Activated CD4-positive, alpha-beta T cell treated with anti-CD3 and anti-CD28 coated beads, Interleukin-2, amount 10 ng/mL, durations not matched to agents 24 days and 14 days (primary cell): ENCODE measurements at regions not wholly inside any gene's neighbourhood (a gene's known extent, or its start where the extent isn't known, plus 50 kb on each side); places are given as distances from the start of the nearest gene placed in this dataset.

Experiments
- DNase-seq: peaks from one replicate; pipeline ENCODE4 v3.0.0; 2022
- H3K27ac Mint-ChIP-seq: one replicate; pipeline ENCODE4 v1.8.0; 2022; ENCODE audit warnings: mild to moderate bottlenecking, mixed read lengths
- H3K27me3 Mint-ChIP-seq: one replicate; pipeline ENCODE4 v1.8.0; 2022; ENCODE audit warnings: mixed read lengths
- H3K36me3 Mint-ChIP-seq: one replicate; pipeline ENCODE4 v1.8.0; 2022; ENCODE audit warnings: low read depth, mild to moderate bottlenecking, mixed read lengths
- H3K4me1 Mint-ChIP-seq: one replicate; pipeline ENCODE4 v1.8.0; 2021; ENCODE audit warnings: mixed read lengths
- H3K4me3 Mint-ChIP-seq: one replicate; pipeline ENCODE4 v1.8.0; 2022; ENCODE audit warnings: mild to moderate bottlenecking, moderate library complexity, mixed read lengths
- H3K9me3 Mint-ChIP-seq: one replicate; pipeline ENCODE4 v1.8.0; 2021; ENCODE audit warnings: mixed read lengths
- intact Hi-C: fragments of 100-400 bp; cut with micrococcal nuclease; formaldehyde crosslinking; loops from one replicate; pipeline ENCODE4 v1.15.1; 2023

DNA sequence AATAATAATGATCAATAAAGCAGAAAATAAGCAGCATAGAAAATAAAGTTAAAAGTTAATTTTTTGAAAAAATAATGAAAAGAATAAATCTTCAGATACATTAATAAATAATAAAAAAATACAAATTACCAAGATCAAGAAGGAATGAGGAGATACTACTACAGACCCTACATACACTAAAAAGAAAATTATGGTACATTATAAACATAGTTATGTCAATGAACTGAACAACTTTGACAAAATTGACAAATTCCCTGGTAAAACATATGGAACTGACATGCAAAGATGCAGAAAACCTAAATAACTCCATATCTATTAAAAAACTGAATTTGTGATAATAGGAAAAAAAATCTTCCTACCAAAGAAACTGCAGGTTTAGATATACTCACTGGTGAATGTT lies 456.7 kb downstream of the PMP22 start:
- no peak for DNase-seq
- intact Hi-C loops, result no loop called here
- H3K9me3 Mint-ChIP-seq, result peaks cover 3% of the 10 kb centered on the region
- H3K27ac Mint-ChIP-seq, result no peak overlapping the region
- H3K27me3 Mint-ChIP-seq, result peaks cover 5% of the 10 kb centered on the region
- H3K36me3 Mint-ChIP-seq, result no peaks in the 10 kb centered on the region
- no peaks in the 10 kb centered on the region for H3K4me1 Mint-ChIP-seq
- no peak overlapping the region for H3K4me3 Mint-ChIP-seq

DNA sequence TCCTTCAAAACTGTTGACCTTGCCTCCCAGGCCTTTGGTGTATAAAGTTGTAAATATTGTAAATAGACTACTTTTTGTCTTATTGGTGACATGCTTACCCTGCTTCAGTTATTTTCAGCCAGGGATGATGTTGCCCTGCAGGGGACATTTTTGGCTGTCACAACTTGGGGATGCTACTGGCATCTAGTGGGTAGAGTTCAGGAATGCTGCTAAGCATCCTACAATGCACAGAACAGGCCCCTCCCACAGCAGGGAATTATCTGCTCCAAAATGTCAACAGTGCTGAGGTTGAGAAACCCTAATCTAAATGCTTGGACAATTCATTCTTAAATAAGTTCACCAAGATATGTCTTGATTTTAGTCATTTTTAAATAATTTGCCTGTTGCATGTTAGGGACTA lies 459.8 kb downstream of the PMP22 start:
- peaks cover 6% of the 10 kb centered on the region for H3K9me3 Mint-ChIP-seq
- intact Hi-C loops, result no loop called here
- no peaks in the 10 kb centered on the region for H3K4me1 Mint-ChIP-seq
- H3K27ac Mint-ChIP-seq, result no peak overlapping the region
- H3K27me3 Mint-ChIP-seq, result peaks cover 5% of the 10 kb centered on the region
- no peaks in the 10 kb centered on the region for H3K36me3 Mint-ChIP-seq
- DNase-seq, result no peak
- H3K4me3 Mint-ChIP-seq, result no peak overlapping the region

- Mint-ChIP-seq H3K36me3 (no peaks in the 10 kb centered on the region), H3K9me3 (peaks cover 6% of the 10 kb centered on the region), H3K27me3 (peaks cover 5% of the 10 kb centered on the region), H3K4me1 (no peaks in the 10 kb centered on the region), H3K27ac (no peak overlapping the region), H3K4me3 (no peak overlapping the region)
- DNase-seq, result no peak
- intact Hi-C loops, result no loop called here
Observed at GRCh38 chr17:14803826-14804225, 461.3 kb downstream of the PMP22 start.

- intact Hi-C loops, result no loop called here
- DNase-seq, result no peak
- Mint-ChIP-seq H3K9me3 (peaks cover 3% of the 10 kb centered on the region), H3K4me3 (no peak overlapping the region), H3K4me1 (no peaks in the 10 kb centered on the region), H3K36me3 (no peaks in the 10 kb centered on the region), H3K27me3 (no peaks in the 10 kb centered on the region), H3K27ac (no peak overlapping the region)
Observed at GRCh38 chr17:14797801-14798200, 467.3 kb downstream of the PMP22 start.

GRCh38 chr17:14797021-14797420 lies 468.1 kb downstream of the PMP22 start:
- no peak overlapping the region for H3K4me3 Mint-ChIP-seq
- H3K36me3 Mint-ChIP-seq, result no peaks in the 10 kb centered on the region
- intact Hi-C loops, result no loop called here
- H3K27me3 Mint-ChIP-seq, result no peaks in the 10 kb centered on the region
- DNase-seq, result no peak
- no peaks in the 10 kb centered on the region for H3K4me1 Mint-ChIP-seq
- peaks cover 3% of the 10 kb centered on the region for H3K9me3 Mint-ChIP-seq
- H3K27ac Mint-ChIP-seq, result no peak overlapping the region

GRCh38 chr17:14794961-14795360 lies 470.2 kb downstream of the PMP22 start:
- intact Hi-C loops, result no loop called here
- no peak overlapping the region for H3K27ac Mint-ChIP-seq
- H3K4me1 Mint-ChIP-seq, result no peaks in the 10 kb centered on the region
- no peak for DNase-seq
- no peaks in the 10 kb centered on the region for H3K9me3 Mint-ChIP-seq
- H3K4me3 Mint-ChIP-seq, result no peak overlapping the region
- no peaks in the 10 kb centered on the region for H3K36me3 Mint-ChIP-seq
- no peaks in the 10 kb centered on the region for H3K27me3 Mint-ChIP-seq

DNA sequence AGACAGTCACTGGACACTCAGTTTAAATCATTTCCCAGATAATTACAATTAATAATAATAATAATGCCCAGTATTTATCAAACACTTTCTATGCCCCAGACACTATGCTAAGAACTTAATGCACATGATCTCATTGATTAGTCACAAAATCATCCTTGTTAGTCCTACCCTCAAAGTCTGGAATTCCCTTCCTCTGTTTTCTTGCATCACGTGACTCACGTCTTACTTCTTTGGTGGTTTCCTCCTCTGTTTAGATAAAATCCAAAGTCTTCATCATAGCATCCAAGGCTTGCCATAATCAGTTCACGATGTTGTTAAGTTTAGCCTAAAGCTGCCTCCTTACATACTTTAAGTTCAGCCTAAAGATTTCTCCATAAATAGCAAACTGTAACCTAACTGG lies 471.9 kb downstream of the PMP22 start:
- intact Hi-C loops, result no loop called here
- no peaks in the 10 kb centered on the region for H3K9me3 Mint-ChIP-seq
- H3K4me1 Mint-ChIP-seq, result no peaks in the 10 kb centered on the region
- no peak for DNase-seq
- no peaks in the 10 kb centered on the region for H3K27me3 Mint-ChIP-seq
- no peaks in the 10 kb centered on the region for H3K36me3 Mint-ChIP-seq
- H3K27ac Mint-ChIP-seq, result no peak overlapping the region
- no peak overlapping the region for H3K4me3 Mint-ChIP-seq

- Mint-ChIP-seq H3K4me3 (no peak overlapping the region), H3K27ac (no peak overlapping the region), H3K4me1 (no peaks in the 10 kb centered on the region), H3K9me3 (no peaks in the 10 kb centered on the region), H3K27me3 (peaks cover 1% of the 10 kb centered on the region), H3K36me3 (no peaks in the 10 kb centered on the region)
- intact Hi-C loops, result no loop called here
- no peak for DNase-seq
Observed at GRCh38 chr17:14792746-14793145, 472.4 kb downstream of the PMP22 start.

- Mint-ChIP-seq H3K27ac (no peak overlapping the region), H3K36me3 (no peaks in the 10 kb centered on the region), H3K4me3 (no peak overlapping the region), H3K9me3 (no peaks in the 10 kb centered on the region), H3K27me3 (peaks cover 1% of the 10 kb centered on the region), H3K4me1 (no peaks in the 10 kb centered on the region)
- no peak for DNase-seq
- intact Hi-C loops, result no loop called here
Observed at GRCh38 chr17:14791221-14791620, 473.9 kb downstream of the PMP22 start.

DNA sequence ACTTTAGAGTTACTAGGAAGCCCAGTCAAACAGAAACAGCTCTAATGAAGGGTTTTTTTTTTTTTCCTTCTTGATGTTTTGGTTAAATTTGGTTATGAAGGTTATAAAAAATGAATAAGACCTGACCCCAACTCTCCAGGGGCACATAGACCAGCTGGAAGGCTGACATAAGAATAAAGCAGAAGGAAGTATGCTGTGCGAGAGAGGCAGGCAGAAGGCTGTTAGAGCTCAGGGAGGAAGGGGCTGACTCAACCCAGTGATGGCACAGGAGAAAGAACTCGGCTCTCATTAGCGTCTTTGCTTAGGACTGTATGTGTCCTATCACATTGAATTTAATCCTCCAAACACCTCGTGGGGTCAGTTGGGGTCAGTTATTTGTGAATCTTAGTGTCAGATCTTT lies 474.6 kb downstream of the PMP22 start:
- intact Hi-C loops, result no loop called here
- no peak overlapping the region for H3K4me3 Mint-ChIP-seq
- DNase-seq, result no peak
- no peak overlapping the region for H3K27ac Mint-ChIP-seq
- H3K4me1 Mint-ChIP-seq, result no peaks in the 10 kb centered on the region
- no peaks in the 10 kb centered on the region for H3K9me3 Mint-ChIP-seq
- no peaks in the 10 kb centered on the region for H3K36me3 Mint-ChIP-seq
- peaks cover 1% of the 10 kb centered on the region for H3K27me3 Mint-ChIP-seq

GRCh38 chr17:14784997-14785696 lies 480.0 kb downstream of the PMP22 start:
- no peaks in the 10 kb centered on the region for H3K9me3 Mint-ChIP-seq
- H3K27ac Mint-ChIP-seq, result no peak overlapping the region
- H3K4me3 Mint-ChIP-seq, result no peak overlapping the region
- intact Hi-C loops, result no loop called here
- DNase-seq, result peak; percentile 57
- peaks cover 1% of the 10 kb centered on the region for H3K27me3 Mint-ChIP-seq
- no peaks in the 10 kb centered on the region for H3K36me3 Mint-ChIP-seq
- H3K4me1 Mint-ChIP-seq, result no peaks in the 10 kb centered on the region

GRCh38 chr17:14781123-14781522 lies 480.2 kb downstream of the HS3ST3B1 start:
- no peak for DNase-seq
- Mint-ChIP-seq H3K4me1 (no peaks in the 10 kb centered on the region), H3K4me3 (no peak overlapping the region), H3K36me3 (no peaks in the 10 kb centered on the region), H3K9me3 (no peaks in the 10 kb centered on the region), H3K27me3 (no peaks in the 10 kb centered on the region), H3K27ac (no peak overlapping the region)
- intact Hi-C loops, result no loop called here

DNA sequence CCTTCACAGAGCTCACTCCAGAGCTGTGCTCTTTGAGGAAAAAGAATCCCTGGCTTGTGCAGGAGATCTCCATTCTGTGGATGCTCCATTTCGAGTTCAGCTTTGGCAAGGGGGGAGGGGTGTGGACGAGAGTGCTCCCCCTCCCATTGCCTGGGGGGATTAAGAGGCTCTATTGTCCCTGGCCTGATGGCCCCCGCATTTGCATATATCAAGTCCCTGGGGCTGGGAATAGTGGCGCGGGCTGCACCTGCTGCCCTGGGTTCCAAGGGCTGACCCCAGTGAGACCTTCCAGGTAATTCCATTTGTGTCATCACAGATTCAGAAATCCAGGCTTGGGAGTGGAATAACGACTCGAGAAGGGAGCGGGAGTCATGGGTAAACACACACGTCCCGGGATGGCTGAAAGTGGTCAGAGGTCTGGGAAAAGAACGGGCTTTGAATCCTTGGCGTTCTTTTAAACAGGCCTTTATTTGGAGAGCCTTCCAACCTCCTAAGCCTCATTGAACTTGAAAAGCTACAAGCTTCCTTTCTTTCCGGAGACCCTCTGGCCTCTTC lies 479.3 kb downstream of the HS3ST3B1 start:
- no peak for DNase-seq
- H3K4me1 Mint-ChIP-seq, result no peaks in the 10 kb centered on the region
- no peak overlapping the region for H3K27ac Mint-ChIP-seq
- intact Hi-C loops, result no loop called here
- no peak overlapping the region for H3K4me3 Mint-ChIP-seq
- no peaks in the 10 kb centered on the region for H3K9me3 Mint-ChIP-seq
- H3K27me3 Mint-ChIP-seq, result no peaks in the 10 kb centered on the region
- no peaks in the 10 kb centered on the region for H3K36me3 Mint-ChIP-seq

DNA sequence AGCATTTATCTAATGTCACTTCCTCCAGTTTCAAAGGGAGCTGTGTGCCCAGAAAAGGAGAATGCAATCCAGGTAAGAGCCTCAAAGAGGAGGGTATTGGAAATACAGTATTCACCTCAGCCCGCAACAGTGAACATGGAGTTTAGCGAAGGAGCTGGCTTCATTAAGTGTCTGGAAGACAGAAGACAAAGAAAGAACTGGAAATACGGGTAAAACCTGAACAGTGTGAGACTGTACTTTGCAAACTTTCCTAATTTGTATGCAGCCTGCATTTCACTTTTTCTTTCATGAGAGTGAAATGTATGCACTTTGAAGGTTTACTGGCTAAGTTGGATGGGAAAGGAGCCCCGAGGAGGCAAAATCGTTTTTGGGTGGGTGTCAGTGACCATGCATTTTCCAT lies 478.4 kb downstream of the HS3ST3B1 start:
- Mint-ChIP-seq H3K27me3 (no peaks in the 10 kb centered on the region), H3K4me1 (no peaks in the 10 kb centered on the region), H3K36me3 (no peaks in the 10 kb centered on the region), H3K9me3 (peaks cover 4% of the 10 kb centered on the region), H3K27ac (no peak overlapping the region), H3K4me3 (no peak overlapping the region)
- intact Hi-C loops, result no loop called here
- DNase-seq, result no peak

- DNase-seq, result no peak
- Mint-ChIP-seq H3K36me3 (no peaks in the 10 kb centered on the region), H3K27ac (no peak overlapping the region), H3K9me3 (peaks cover 5% of the 10 kb centered on the region), H3K27me3 (no peaks in the 10 kb centered on the region), H3K4me3 (no peak overlapping the region), H3K4me1 (no peaks in the 10 kb centered on the region)
- intact Hi-C loops, result no loop called here
Observed at GRCh38 chr17:14777291-14777690, 476.4 kb downstream of the HS3ST3B1 start.
